Midbrain (tissue), 1 donor: ENCODE measurements at regions not wholly inside any gene's neighbourhood (a gene's known extent, or its start where the extent isn't known, plus 50 kb on each side); places are given as distances from the start of the nearest gene placed in this dataset.

ENCODE experiments used
- DNase-seq: peaks from one replicate; lab custom pipeline; 2025; lab: John Stamatoyannopoulos, UW

- peak; percentile 35 for DNase-seq
Measured at GRCh38 chr9:70478963-70479641, 64.6 kb upstream of the KLF9 start.

GRCh38 chr9:70477907-70478480 lies 63.5 kb upstream of the KLF9 start:
- peak; percentile 32 for DNase-seq

- no peak for DNase-seq
Measured at GRCh38 chr9:70477146-70477745, 62.8 kb upstream of the KLF9 start.

GRCh38 chr9:70475211-70475610 lies 60.8 kb upstream of the KLF9 start:
- no peak for DNase-seq

GRCh38 chr9:70474413-70474812 lies 60.0 kb upstream of the KLF9 start:
- no peak for DNase-seq

GRCh38 chr9:70472268-70473249 lies 58.1 kb upstream of the KLF9 start:
- no peak for DNase-seq

GRCh38 chr9:70470050-70471015 lies 55.9 kb upstream of the KLF9 start:
- DNase-seq, result peak; percentile 10

GRCh38 chr9:70468291-70468690 lies 53.8 kb upstream of the KLF9 start:
- DNase-seq, result no peak

- DNase-seq, result no peak
Measured at GRCh38 chr9:70466976-70467561, 52.6 kb upstream of the KLF9 start.

- no peak for DNase-seq
Measured at GRCh38 chr9:70465904-70466303, 51.4 kb upstream of the KLF9 start.

- no peak for DNase-seq
Measured at GRCh38 chr9:70465398-70465797, 50.9 kb upstream of the KLF9 start.
